CD4-positive, alpha-beta memory T cell (primary cell): ENCODE measurements at regions not wholly inside any gene's neighbourhood (a gene's known extent, or its start where the extent isn't known, plus 50 kb on each side); places are given as distances from the start of the nearest gene placed in this dataset.
"Not testable (repeated sequence)": the region's sequence is repeated elsewhere in the genome, so short reads cannot be mapped to it uniquely, and the experiment has no call there.

ENCODE experiments used
- CTCF ChIA-PET: fragments of 350-600 bp; sonication (Branson Sonifier 250); formaldehyde crosslinking; loops from one replicate; lab custom pipeline; 2021; ENCODE audit warnings: inconsistent platforms; ENCODE audit not compliant: partially characterized antibody; lab: Charles Lee
- POLR2A ChIA-PET: fragments of 350-600 bp; sonication (Branson Sonifier 250); formaldehyde crosslinking; loops from one replicate; lab custom pipeline; 2021; ENCODE audit not compliant: partially characterized antibody; lab: Charles Lee
- DNase-seq, 5 donors: peaks; one replicate each; pipeline versions ENCODE4 v3.0.0 to v3.0.0-alpha.2; 2020 to 2022; ENCODE audit warnings: mixed read lengths in 1 of 5
- H3K27ac ChIP-seq: one replicate; pipeline ENCODE4 v1.7.0; 2013; ENCODE audit warnings: low read depth, low read length
- H3K27me3 ChIP-seq: 2 replicates; pipeline ENCODE4 v1.7.0; 2013; ENCODE audit warnings: mild to moderate bottlenecking, low read length, moderate library complexity; ENCODE audit not compliant: insufficient read depth
- H3K36me3 ChIP-seq: 2 replicates; pipeline ENCODE4 v1.7.0; 2013; ENCODE audit warnings: mild to moderate bottlenecking, low read length, moderate library complexity; ENCODE audit not compliant: insufficient read depth
- H3K4me1 ChIP-seq: 2 replicates; pipeline ENCODE4 v1.7.0; 2013; ENCODE audit warnings: mild to moderate bottlenecking, low read length, moderate library complexity; ENCODE audit not compliant: insufficient read depth
- H3K4me3 ChIP-seq, 2 donors: one replicate each; pipeline ENCODE4 v1.7.0; 2013; ENCODE audit warnings: low read length in 2 of 2, mild to moderate bottlenecking in 1 of 2
- H3K9me3 ChIP-seq, 2 donors: one replicate each; pipeline ENCODE4 v1.7.0; 2013; ENCODE audit warnings: low read length in 2 of 2, control low read depth in 1 of 2; ENCODE audit not compliant: control insufficient read depth in 1 of 2
- H3K27ac Mint-ChIP-seq, 7 donors: one replicate each; pipeline ENCODE4 v1.8.0; 2020 to 2021; ENCODE audit warnings: mixed read lengths in 7 of 7, mild to moderate bottlenecking in 6 of 7, inconsistent platforms in 3 of 7, moderate library complexity in 3 of 7
- H3K27me3 Mint-ChIP-seq, 2 donors: one replicate each; pipeline ENCODE4 v1.8.0; 2020 to 2021; ENCODE audit warnings: mixed read lengths in 2 of 2
- H3K36me3 Mint-ChIP-seq, 2 donors: one replicate each; pipeline ENCODE4 v1.8.0; 2020 to 2021; ENCODE audit warnings: mixed read lengths in 2 of 2, inconsistent platforms in 1 of 2, mild to moderate bottlenecking in 1 of 2
- H3K4me1 Mint-ChIP-seq, 4 donors: one replicate each; pipeline ENCODE4 v1.8.0; 2020 to 2021; ENCODE audit warnings: mixed read lengths in 4 of 4, mild to moderate bottlenecking in 1 of 4
- H3K4me3 Mint-ChIP-seq, 8 donors: one replicate each; pipeline ENCODE4 v1.8.0; 2020 to 2021; ENCODE audit warnings: mixed read lengths in 8 of 8, mild to moderate bottlenecking in 7 of 8, moderate library complexity in 6 of 8, inconsistent platforms in 3 of 8
- H3K9me3 Mint-ChIP-seq, 8 donors: one replicate each; pipeline ENCODE4 v1.8.0; 2020 to 2021; ENCODE audit warnings: mixed read lengths in 8 of 8, mild to moderate bottlenecking in 5 of 8, inconsistent platforms in 3 of 8, moderate library complexity in 1 of 8
- intact Hi-C: fragments of 100-400 bp; cut with micrococcal nuclease; formaldehyde crosslinking; loops from one replicate; pipeline ENCODE4 v1.15.1; 2023

DNA sequence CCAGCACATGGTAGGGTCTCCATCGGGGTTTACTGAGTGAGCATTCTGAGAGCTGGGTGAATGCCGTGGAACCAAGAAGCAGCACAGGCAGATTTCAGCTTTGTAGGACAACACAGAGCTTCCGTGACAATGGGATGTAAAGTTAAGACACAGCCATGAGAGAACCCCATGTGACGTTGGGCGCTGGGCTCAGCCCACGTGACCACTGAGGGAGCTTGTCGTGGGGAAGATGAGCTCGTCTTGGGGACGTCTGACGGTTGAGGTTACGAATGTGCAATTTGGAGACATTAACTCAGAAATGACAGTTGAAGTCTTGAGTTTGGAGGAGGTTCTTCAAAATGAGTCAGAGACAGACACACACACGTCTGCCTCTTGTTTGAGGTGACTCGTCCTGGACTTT is 51.5 kb upstream of the MUC20 start:
- DNase-seq, H3K4me1 Mint-ChIP-seq, H3K36me3 ChIP-seq, CTCF ChIA-PET, H3K4me3 ChIP-seq, POLR2A ChIA-PET, intact Hi-C loops, H3K27me3 ChIP-seq, H3K9me3 Mint-ChIP-seq, H3K27ac ChIP-seq, H3K4me1 ChIP-seq, H3K27ac Mint-ChIP-seq, H3K27me3 Mint-ChIP-seq, H3K4me3 Mint-ChIP-seq, H3K9me3 ChIP-seq: not testable (repeated sequence)
- H3K36me3 Mint-ChIP-seq, result peaks cover 21 to 22% of the 10 kb centered on the region in 2 donors

GRCh38 chr3:195668131-195668766 is 52.5 kb upstream of the MUC20 start:
- H3K36me3 Mint-ChIP-seq, result peaks cover 23 to 24% of the 10 kb centered on the region in 2 donors
- H3K9me3 Mint-ChIP-seq, H3K4me1 Mint-ChIP-seq, H3K27ac ChIP-seq, H3K4me3 ChIP-seq, H3K36me3 ChIP-seq, intact Hi-C loops, H3K4me3 Mint-ChIP-seq, CTCF ChIA-PET, POLR2A ChIA-PET, H3K27ac Mint-ChIP-seq, DNase-seq, H3K27me3 Mint-ChIP-seq, H3K4me1 ChIP-seq, H3K9me3 ChIP-seq, H3K27me3 ChIP-seq: not testable (repeated sequence)

DNA sequence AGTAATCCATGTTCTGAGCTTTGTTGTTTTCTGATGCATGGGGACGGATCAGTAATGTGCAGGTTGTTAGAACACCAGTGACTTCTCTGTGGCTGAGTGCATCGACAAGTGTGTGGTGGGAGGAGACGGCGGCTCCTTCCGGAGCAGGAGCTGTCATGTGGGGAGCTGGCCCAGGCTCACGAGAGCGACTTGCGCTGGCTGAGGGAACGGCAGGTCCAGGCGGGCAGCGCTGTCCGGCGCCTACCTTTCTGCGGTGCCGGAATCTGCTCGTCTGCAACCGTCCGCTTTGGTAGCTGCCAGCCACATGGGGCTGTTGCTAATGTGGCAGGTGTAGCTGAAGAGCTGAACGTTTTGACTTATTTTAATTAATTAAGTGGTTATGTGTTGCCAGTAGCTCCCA is 55.5 kb upstream of the MUC20 start:
- POLR2A ChIA-PET, H3K27ac ChIP-seq, CTCF ChIA-PET, H3K9me3 Mint-ChIP-seq, H3K4me1 ChIP-seq, DNase-seq, H3K4me3 ChIP-seq, H3K36me3 ChIP-seq, H3K4me1 Mint-ChIP-seq, H3K27me3 ChIP-seq, H3K27ac Mint-ChIP-seq, intact Hi-C loops, H3K9me3 ChIP-seq, H3K4me3 Mint-ChIP-seq, H3K27me3 Mint-ChIP-seq: not testable (repeated sequence)
- H3K36me3 Mint-ChIP-seq, result peaks cover 16 to 17% of the 10 kb centered on the region in 2 donors

GRCh38 chr3:195664131-195664530 is 56.6 kb upstream of the MUC20 start:
- POLR2A ChIA-PET, result not testable (repeated sequence)

DNA sequence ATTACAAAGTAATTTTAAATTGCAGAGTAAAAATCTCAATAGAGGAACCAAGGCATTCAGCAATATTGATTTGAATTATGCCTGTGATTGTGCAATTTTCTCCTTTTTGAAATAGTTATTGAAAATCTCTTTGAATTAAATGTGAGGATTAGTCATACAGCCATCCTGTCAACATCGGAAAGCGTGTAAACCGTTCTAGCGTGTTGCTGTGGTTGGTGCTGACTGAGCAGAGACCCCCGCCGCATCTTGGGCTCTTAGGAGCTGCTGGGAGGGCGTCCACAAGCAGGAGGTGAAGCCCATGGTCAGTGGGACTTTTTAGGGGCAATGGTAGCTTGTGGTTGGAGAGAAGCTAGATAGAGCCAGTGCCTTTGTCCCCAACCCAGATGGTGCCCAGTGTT is 61.6 kb upstream of the MUC20 start:
- POLR2A ChIA-PET, H3K4me1 ChIP-seq, intact Hi-C loops, H3K27ac ChIP-seq, CTCF ChIA-PET, H3K9me3 Mint-ChIP-seq, H3K36me3 ChIP-seq, H3K27me3 Mint-ChIP-seq, H3K4me3 ChIP-seq, H3K36me3 Mint-ChIP-seq, H3K27me3 ChIP-seq, H3K9me3 ChIP-seq: not testable (repeated sequence)
- peak in 1 of 5 donors; percentile 11 for DNase-seq
- peaks cover 0 to 11% (median 5%) of the 10 kb centered on the region in 4 donors for H3K4me1 Mint-ChIP-seq
- H3K27ac Mint-ChIP-seq, result peak overlapping the region in 1 of 7 donors; percentile 55
- peak overlapping the region in 6 of 8 donors; percentile 21 to 64 (median 52) for H3K4me3 Mint-ChIP-seq

More at GRCh38 chr3:195664131-195664530, 56.6 kb upstream of the MUC20 start:
- H3K4me3 ChIP-seq, H3K9me3 Mint-ChIP-seq, H3K27ac Mint-ChIP-seq, H3K9me3 ChIP-seq, DNase-seq, H3K27me3 ChIP-seq, H3K4me3 Mint-ChIP-seq, H3K27ac ChIP-seq, H3K4me1 ChIP-seq, H3K27me3 Mint-ChIP-seq, H3K36me3 ChIP-seq, intact Hi-C loops, H3K4me1 Mint-ChIP-seq, CTCF ChIA-PET: not testable (repeated sequence)
- peaks cover 14 to 16% of the 10 kb centered on the region in 2 donors for H3K36me3 Mint-ChIP-seq

GRCh38 chr3:195658381-195659135 is 62.2 kb upstream of the MUC20 start:
- Mint-ChIP-seq H3K27ac (peak overlapping the region in 2 of 7 donors; percentile 30 to 55), H3K4me3 (peak overlapping the region in 6 of 8 donors; percentile 21 to 64 (median 52)), H3K4me1 (peaks cover 3 to 11% (median 7%) of the 10 kb centered on the region in 4 donors)
- DNase-seq, H3K9me3 ChIP-seq, H3K27me3 Mint-ChIP-seq, H3K4me1 ChIP-seq, H3K27me3 ChIP-seq, intact Hi-C loops, H3K9me3 Mint-ChIP-seq, H3K36me3 Mint-ChIP-seq, H3K4me3 ChIP-seq, CTCF ChIA-PET, H3K36me3 ChIP-seq, POLR2A ChIA-PET: not testable (repeated sequence)
- peak overlapping the region; percentile 50 for H3K27ac ChIP-seq

DNA sequence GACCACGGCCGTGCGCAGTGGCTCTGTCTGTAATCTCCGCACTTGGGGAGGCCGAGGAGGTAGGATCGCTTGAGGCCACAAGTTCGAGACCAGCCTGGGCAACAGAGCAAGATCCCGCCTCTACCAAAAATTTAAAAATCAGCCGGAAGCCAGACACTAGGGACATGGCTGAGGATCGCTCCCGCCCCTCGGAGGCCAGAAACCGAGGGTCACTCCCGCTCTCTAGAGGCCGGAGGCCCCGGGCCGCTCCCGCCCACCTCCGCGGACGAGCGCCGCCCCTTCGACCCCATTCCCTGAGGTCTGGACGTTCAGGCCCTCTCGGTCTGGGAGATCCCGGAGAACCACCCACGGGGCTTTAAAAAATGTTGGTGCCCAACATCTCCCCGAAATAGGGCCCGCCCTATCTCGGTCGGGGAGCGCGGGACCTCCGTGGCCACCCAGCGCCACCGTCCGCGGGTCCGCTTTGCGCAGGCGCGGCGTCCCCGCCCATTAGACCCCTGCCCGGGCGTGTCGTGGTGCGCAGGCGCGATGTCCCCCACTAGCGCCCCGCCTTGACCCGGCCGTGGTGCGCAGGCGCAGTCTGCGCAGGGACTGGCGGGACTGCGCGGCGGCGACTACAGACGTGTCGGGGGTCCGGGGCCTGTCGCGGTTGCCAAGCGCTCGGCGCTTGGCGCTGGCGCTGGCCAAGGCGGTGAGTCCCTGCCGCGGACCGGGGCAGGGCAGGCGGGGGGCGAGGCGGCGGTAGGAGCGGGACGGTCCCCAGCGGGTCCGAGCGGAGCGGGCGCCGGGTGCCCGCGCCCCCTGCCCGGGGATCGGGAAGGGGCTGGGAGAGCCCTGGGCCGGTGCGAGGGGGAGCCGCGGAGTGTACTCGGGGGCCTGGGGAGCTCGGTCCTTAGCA is 63.1 kb upstream of the MUC20 start:
- H3K9me3 Mint-ChIP-seq, H3K36me3 Mint-ChIP-seq, H3K36me3 ChIP-seq, H3K27me3 Mint-ChIP-seq, CTCF ChIA-PET, intact Hi-C loops, H3K9me3 ChIP-seq, POLR2A ChIA-PET, H3K4me1 ChIP-seq, H3K27me3 ChIP-seq: not testable (repeated sequence)
- Histone ChIP-seq H3K4me3 (peak overlapping the region in 1 of 2 donors; percentile 47), H3K27ac (peak overlapping the region; percentile 50)
- Mint-ChIP-seq H3K4me3 (peak overlapping the region; percentile 84 to 93 (median 90)), H3K4me1 (peaks cover 4 to 11% (median 7%) of the 10 kb centered on the region in 4 donors), H3K27ac (peak overlapping the region; percentile 72 to 95 (median 92))
- peak; percentile 82 to 93 (median 88) for DNase-seq
